ENCODE measurements at regions not wholly inside any gene's neighbourhood (a gene's known extent, or its start where the extent isn't known, plus 50 kb on each side); places are given as distances from the start of the nearest gene placed in this dataset.
A peak's percentile ranks its signal among the peaks of the same experiment; 100 is the strongest.
"Not testable (repeated sequence)": the region's sequence is repeated elsewhere in the genome, so short reads cannot be mapped to it uniquely, and the experiment has no call there.

- no peak overlapping the region for H3K27ac ChIP-seq
- H3F3A ChIP-seq (ENCODE audit: insufficient read depth): no peaks in the 10 kb centered on the region
- in situ Hi-C loops (cut with MboI): no loop called here
- H3K9ac ChIP-seq: no peak overlapping the region
- H4K20me1 ChIP-seq (ENCODE audit: insufficient read depth): no peaks in the 10 kb centered on the region
- H3K4me3 ChIP-seq: no peak overlapping the region
- H3K27me3 ChIP-seq (replicated peaks; ENCODE audit: insufficient read depth): peaks cover 8% of the 10 kb centered on the region; the same call in 1 of the 2 replicates
- H3K9me3 ChIP-seq (ENCODE audit: low read depth): no peaks in the 10 kb centered on the region
- TF ChIP-seq EZH2phosphoT487 (IDR thresholded peaks at IDR 0.05; ENCODE audit: insufficient read depth, low read depth) (no peak), EZH2 (IDR thresholded peaks at IDR 0.05; ENCODE audit: insufficient read depth, poor library complexity, severe bottlenecking) (no peak)
- H3K36me3 ChIP-seq (ENCODE audit: low read depth): no peaks in the 10 kb centered on the region
- WGBS, 2 experiments (ENCODE audit: low coverage in 1 of 2, low lambda C conversion rate in 2 of 2, missing lambda C conversion rate in 2 of 2): 27 to 38% methylated on average over 18 to 19 of the region's 19 CpGs
- H2AFZ ChIP-seq: no peak overlapping the region
- DNase-seq: peak; percentile 28
- H3K4me1 ChIP-seq (ENCODE audit: insufficient read depth): peaks cover 5% of the 10 kb centered on the region; the same call in 1 of the 2 replicates
- no peaks in the 10 kb centered on the region for H3K9me2 ChIP-seq (ENCODE audit: insufficient read depth)
- no peaks in the 10 kb centered on the region for H3K79me2 ChIP-seq (ENCODE audit: insufficient read depth)
- H3K4me2 ChIP-seq (ENCODE audit: unreplicated experiment): no peak overlapping the region
Observed at GRCh38 chr4:3637326-3638016, 105.2 kb upstream of the LRPAP1 start.

DNA sequence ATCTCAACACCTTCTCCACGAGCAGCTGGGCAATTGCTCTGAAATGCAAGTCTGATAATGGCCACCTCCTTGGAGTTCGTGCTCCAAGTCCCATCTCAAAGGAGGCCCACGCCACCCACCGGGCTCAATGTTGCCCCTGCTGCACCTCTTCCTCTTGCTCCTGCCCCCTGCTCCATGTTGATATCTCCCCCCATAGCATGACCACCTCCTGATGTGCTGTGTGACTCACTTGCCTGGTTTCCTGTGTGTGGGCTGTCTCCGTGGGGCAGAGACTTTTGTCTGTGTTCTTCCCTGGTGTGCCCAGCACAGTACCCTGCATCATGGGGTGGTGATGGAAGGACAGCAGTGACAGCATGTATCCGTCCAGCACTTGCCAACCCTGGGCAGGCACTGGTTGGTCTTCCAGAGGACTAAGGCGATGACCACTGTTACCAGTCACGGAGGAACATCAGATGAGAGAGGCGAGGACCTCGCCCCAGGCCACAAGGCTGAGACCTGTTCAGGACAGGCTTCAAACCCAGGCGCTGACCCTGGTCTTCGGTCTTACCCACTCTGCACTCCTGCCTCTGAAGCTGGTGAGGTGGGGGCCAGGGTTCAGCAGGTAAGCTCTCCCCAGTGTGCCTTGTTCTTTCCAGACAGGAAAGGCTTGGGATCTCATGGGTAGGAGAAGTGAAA, 104.6 kb upstream of the LRPAP1 start:
- no peaks in the 10 kb centered on the region for H3K9me2 ChIP-seq (ENCODE audit: insufficient read depth)
- 71 to 74% methylated on average over 12 of the region's 12 CpGs for WGBS, 2 experiments (ENCODE audit: low coverage in 1 of 2, low lambda C conversion rate in 2 of 2, missing lambda C conversion rate in 2 of 2)
- no peak overlapping the region for H3K27ac ChIP-seq
- H3K4me3 ChIP-seq: no peak overlapping the region
- TF ChIP-seq EZH2 (IDR thresholded peaks at IDR 0.05; ENCODE audit: insufficient read depth, poor library complexity, severe bottlenecking) (no peak), EZH2phosphoT487 (IDR thresholded peaks at IDR 0.05; ENCODE audit: insufficient read depth, low read depth) (no peak)
- no peaks in the 10 kb centered on the region for H3K36me3 ChIP-seq (ENCODE audit: low read depth)
- no peaks in the 10 kb centered on the region for H4K20me1 ChIP-seq (ENCODE audit: insufficient read depth)
- H3K9ac ChIP-seq: no peak overlapping the region
- no peaks in the 10 kb centered on the region for H3K9me3 ChIP-seq (ENCODE audit: low read depth)
- H3K79me2 ChIP-seq (ENCODE audit: insufficient read depth): no peaks in the 10 kb centered on the region
- in situ Hi-C loops (cut with MboI): no loop called here
- peaks cover 5% of the 10 kb centered on the region; the same call in 1 of the 2 replicates for H3K4me1 ChIP-seq (ENCODE audit: insufficient read depth)
- H3K4me2 ChIP-seq (ENCODE audit: unreplicated experiment): no peak overlapping the region
- peaks cover 8% of the 10 kb centered on the region; the same call in 1 of the 2 replicates for H3K27me3 ChIP-seq (replicated peaks; ENCODE audit: insufficient read depth)
- no peaks in the 10 kb centered on the region for H3F3A ChIP-seq (ENCODE audit: insufficient read depth)
- DNase-seq: no peak
- no peak overlapping the region for H2AFZ ChIP-seq

DNA sequence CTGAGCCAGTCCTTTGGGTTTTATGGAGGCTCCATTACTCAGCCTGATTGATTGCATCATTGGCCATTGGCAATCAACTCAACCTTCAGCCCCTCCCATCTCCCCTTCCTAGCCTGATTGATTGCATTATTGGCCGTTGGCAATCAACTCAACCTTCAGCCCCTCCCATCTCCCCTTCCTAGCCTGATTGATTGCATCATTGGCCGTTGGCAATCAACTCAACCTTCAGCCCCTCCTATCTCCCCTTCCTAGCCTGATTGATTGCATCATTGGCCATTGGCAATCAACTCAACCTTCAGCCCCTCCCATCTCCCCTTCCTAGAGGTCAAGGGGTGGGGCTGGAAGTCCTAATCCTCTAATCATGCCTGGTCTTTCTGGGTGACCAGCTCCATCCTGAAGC, 103.8 kb upstream of the LRPAP1 start:
- DNase-seq; H3K27ac ChIP-seq; H3K9me3 ChIP-seq (ENCODE audit: low read depth); H3K4me3 ChIP-seq; H3K36me3 ChIP-seq (ENCODE audit: low read depth); H3K4me1 ChIP-seq (ENCODE audit: insufficient read depth); in situ Hi-C loops (cut with MboI); H3F3A ChIP-seq (ENCODE audit: insufficient read depth); H4K20me1 ChIP-seq (ENCODE audit: insufficient read depth); H3K79me2 ChIP-seq (ENCODE audit: insufficient read depth); H2AFZ ChIP-seq; H3K4me2 ChIP-seq (ENCODE audit: unreplicated experiment); H3K27me3 ChIP-seq (replicated peaks; ENCODE audit: insufficient read depth); H3K9ac ChIP-seq; H3K9me2 ChIP-seq (ENCODE audit: insufficient read depth): not testable (repeated sequence)
- 23 to 62% methylated on average over 2 of the region's 2 CpGs for WGBS, 2 experiments (ENCODE audit: low coverage in 1 of 2, low lambda C conversion rate in 2 of 2, missing lambda C conversion rate in 2 of 2)

- Histone ChIP-seq H3K27me3 (replicated peaks; ENCODE audit: insufficient read depth) (peaks cover 8% of the 10 kb centered on the region; the same call in 1 of the 2 replicates), H3K36me3 (ENCODE audit: low read depth) (no peaks in the 10 kb centered on the region), H4K20me1 (ENCODE audit: insufficient read depth) (no peaks in the 10 kb centered on the region), H3K9me2 (ENCODE audit: insufficient read depth) (no peaks in the 10 kb centered on the region), H3K4me1 (ENCODE audit: insufficient read depth) (no peaks in the 10 kb centered on the region), H3K9me3 (ENCODE audit: low read depth) (no peaks in the 10 kb centered on the region), H3K4me2 (ENCODE audit: unreplicated experiment) (no peak overlapping the region), H3K9ac (no peak overlapping the region), H3K4me3 (no peak overlapping the region), H3K27ac (no peak overlapping the region), H3K79me2 (ENCODE audit: insufficient read depth) (no peaks in the 10 kb centered on the region), H2AFZ (no peak overlapping the region), H3F3A (ENCODE audit: insufficient read depth) (no peaks in the 10 kb centered on the region)
- DNase-seq: no peak
- in situ Hi-C loops (cut with MboI): no loop called here
- TF ChIP-seq EZH2phosphoT487 (IDR thresholded peaks at IDR 0.05; ENCODE audit: insufficient read depth, low read depth) (no peak), EZH2 (IDR thresholded peaks at IDR 0.05; ENCODE audit: insufficient read depth, poor library complexity, severe bottlenecking) (no peak)
- WGBS, 2 experiments (ENCODE audit: low coverage in 1 of 2, low lambda C conversion rate in 2 of 2, missing lambda C conversion rate in 2 of 2): 72 to 76% methylated on average over 23 to 28 of the region's 28 CpGs
Observed at GRCh38 chr4:3634894-3635820, 102.9 kb upstream of the LRPAP1 start.

Data from GM23248 (cell line).